SK-N-MC (cell line): ENCODE measurements at regions not wholly inside any gene's neighbourhood (a gene's known extent, or its start where the extent isn't known, plus 50 kb on each side); places are given as distances from the start of the nearest gene placed in this dataset.

ENCODE experiments used
- DNase-seq: peaks from one replicate; pipeline ENCODE4 v3.0.0-alpha.2; 2011; ENCODE audit warnings: low read depth, low spot score
- H3K27ac ChIP-seq: fragments of 200-600 bp; sonication (generic); 2 replicates; pipeline ENCODE4 v1.5.1; 2016; ENCODE audit warnings: mixed run types
- H3K36me3 ChIP-seq: fragments of 200-600 bp; sonication (generic); 2 replicates; pipeline ENCODE4 v1.6.1; 2017; ENCODE audit warnings: antibody characterized with exemption, low read length, mixed read lengths; ENCODE audit not compliant: insufficient read depth
- H3K4me3 ChIP-seq: fragments of 200-600 bp; sonication (generic); 2 replicates; pipeline ENCODE4 v1.5.1; 2016
- H3K9ac ChIP-seq: fragments of 200-600 bp; sonication (generic); 2 replicates; pipeline ENCODE4 v1.8.0; 2017; ENCODE audit warnings: mixed run types, mixed read lengths; ENCODE audit not compliant: insufficient read length
- H3K9me3 ChIP-seq: fragments of 200-600 bp; sonication (generic); 2 replicates; pipeline ENCODE4 v1.6.1; 2017; ENCODE audit warnings: low read depth, mild to moderate bottlenecking, antibody characterized with exemption, low read length, moderate library complexity, mixed read lengths
- EZH2 ChIP-seq: fragments of 200-600 bp; sonication (generic); IDR thresholded peaks from one replicate; pipeline ENCODE4 v1.6.1; 2017; ENCODE audit warnings: antibody characterized with exemption
- FOXP2 ChIP-seq: optimal IDR thresholded peaks from 2 replicates; pipeline ENCODE3; 2011; ENCODE audit warnings: mild to moderate bottlenecking, moderate library complexity; ENCODE audit not compliant: insufficient read depth; ENCODE audit errors: extremely low read length, control extremely low read depth
- POLR2AphosphoS5 ChIP-seq: IDR thresholded peaks from 2 replicates; pipeline ENCODE4 v1.6.1; 2012; ENCODE audit warnings: mild to moderate bottlenecking, low read depth, low read length, borderline replicate concordance

DNA sequence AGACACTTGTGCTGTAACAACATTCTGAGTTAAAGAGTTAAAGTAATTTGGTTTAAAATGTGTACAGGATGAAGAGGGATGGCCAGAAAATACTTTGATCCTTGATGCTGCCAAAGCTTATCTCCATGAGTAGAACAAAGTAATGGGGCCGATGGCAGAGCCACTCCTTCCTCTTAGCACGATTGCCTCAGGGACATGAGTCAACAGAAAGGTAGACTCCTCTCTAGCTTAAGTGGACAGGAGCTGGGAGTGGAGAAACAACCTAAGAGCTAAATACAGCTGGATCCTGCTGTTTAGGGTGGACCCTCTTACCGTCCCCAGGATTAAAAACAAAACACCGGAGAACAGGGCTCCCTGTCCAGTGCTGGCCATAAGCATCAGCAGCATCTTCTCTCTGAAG, 267.3 kb downstream of the IRX1 start:
- TF ChIP-seq FOXP2 (no peak), EZH2 (no peak), POLR2AphosphoS5 (no peak)
- DNase-seq, result no peak
- no peak overlapping the region for H3K27ac ChIP-seq
- H3K4me3 ChIP-seq, result no peak overlapping the region
- no peaks in the 10 kb centered on the region for H3K36me3 ChIP-seq
- H3K9ac ChIP-seq, result no peak overlapping the region
- no peaks in the 10 kb centered on the region for H3K9me3 ChIP-seq

- no peak for DNase-seq
- TF ChIP-seq FOXP2, result no peak
- TF ChIP-seq POLR2AphosphoS5, result no peak
- TF ChIP-seq EZH2, result no peak
- Histone ChIP-seq H3K36me3 (no peaks in the 10 kb centered on the region), H3K4me3 (no peak overlapping the region), H3K27ac (no peak overlapping the region), H3K9me3 (no peaks in the 10 kb centered on the region), H3K9ac (no peak overlapping the region)
These were observed 279.5 kb downstream of the IRX1 start for GRCh38 chr5:3875144-3875543.

DNA sequence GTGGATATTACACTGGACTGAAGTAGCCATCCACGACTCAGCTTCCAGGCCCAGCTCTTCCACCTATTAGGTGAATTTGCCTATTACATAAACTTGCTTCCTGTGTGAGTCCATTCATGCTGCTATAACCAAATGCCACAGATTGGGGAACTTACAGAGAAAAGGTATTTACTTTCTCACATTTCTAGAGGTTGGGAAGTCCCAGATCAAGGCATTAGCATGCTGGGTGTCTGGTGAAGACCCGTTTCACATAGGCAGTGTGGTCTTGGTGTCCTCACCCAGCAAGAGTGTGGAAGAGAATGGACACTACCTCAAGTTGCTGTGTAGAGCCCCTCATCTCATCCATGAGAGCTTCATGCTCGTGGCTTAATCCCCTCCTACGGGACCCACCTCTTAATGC, 282.6 kb downstream of the IRX1 start:
- no peak overlapping the region for H3K27ac ChIP-seq
- no peaks in the 10 kb centered on the region for H3K9me3 ChIP-seq
- no peaks in the 10 kb centered on the region for H3K36me3 ChIP-seq
- TF ChIP-seq POLR2AphosphoS5 (no peak), FOXP2 (no peak), EZH2 (no peak)
- H3K4me3 ChIP-seq, result no peak overlapping the region
- no peak for DNase-seq
- no peak overlapping the region for H3K9ac ChIP-seq

- Histone ChIP-seq H3K9me3 (no peaks in the 10 kb centered on the region), H3K27ac (no peak overlapping the region), H3K4me3 (no peak overlapping the region), H3K9ac (no peak overlapping the region), H3K36me3 (no peaks in the 10 kb centered on the region)
- DNase-seq, result no peak
- TF ChIP-seq POLR2AphosphoS5 (no peak), FOXP2 (no peak), EZH2 (no peak)
These were observed 287.4 kb downstream of the IRX1 start for GRCh38 chr5:3883040-3883439.

DNA sequence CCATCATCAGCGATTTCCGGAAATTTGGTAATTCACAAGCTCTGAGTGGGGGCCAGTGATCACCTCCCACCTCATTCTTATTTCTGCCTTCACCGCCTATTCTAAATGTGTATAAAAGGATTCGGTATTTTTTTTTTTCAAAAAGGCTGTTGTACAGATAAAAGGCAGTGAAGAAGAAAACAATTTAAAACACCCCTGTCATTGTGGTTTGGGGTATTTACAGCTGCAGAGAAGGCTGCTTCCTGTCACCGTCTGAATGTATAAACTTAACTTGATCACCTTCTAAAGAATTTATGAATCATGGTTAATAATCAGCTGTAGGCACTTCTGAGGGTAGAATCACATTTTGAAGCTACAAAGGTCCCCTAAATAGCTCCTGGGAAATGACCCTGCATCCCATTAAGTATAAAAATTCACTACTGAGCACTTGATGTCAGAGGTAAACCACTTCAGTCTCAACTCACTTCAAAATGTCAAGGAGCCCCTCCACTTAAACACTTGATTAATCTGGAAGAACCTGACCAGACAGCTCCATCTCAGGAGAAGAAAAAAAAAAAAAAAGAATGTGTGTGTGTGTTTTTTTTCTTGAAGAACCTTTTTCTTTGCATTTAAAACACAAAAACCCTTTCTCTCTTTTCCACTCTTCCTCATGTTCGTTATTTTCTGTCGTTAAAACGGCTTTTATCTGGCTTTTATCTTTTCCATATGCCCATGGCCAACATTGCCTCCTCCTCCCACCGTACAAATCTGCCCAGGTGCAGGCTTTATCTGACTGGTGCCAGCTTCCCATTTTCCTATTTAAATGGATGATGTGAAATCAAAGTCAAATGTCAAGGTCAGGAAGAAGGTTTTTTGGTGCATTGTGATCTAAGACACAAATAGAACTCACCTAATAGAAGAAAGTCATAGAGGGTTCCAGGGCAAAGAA, 291.2 kb downstream of the IRX1 start:
- DNase-seq, result no peak
- no peaks in the 10 kb centered on the region for H3K9me3 ChIP-seq
- no peaks in the 10 kb centered on the region for H3K36me3 ChIP-seq
- H3K4me3 ChIP-seq, result no peak overlapping the region
- TF ChIP-seq EZH2, result no peak
- no peak for TF ChIP-seq FOXP2
- TF ChIP-seq POLR2AphosphoS5, result no peak
- no peak overlapping the region for H3K9ac ChIP-seq
- no peak overlapping the region for H3K27ac ChIP-seq

DNA sequence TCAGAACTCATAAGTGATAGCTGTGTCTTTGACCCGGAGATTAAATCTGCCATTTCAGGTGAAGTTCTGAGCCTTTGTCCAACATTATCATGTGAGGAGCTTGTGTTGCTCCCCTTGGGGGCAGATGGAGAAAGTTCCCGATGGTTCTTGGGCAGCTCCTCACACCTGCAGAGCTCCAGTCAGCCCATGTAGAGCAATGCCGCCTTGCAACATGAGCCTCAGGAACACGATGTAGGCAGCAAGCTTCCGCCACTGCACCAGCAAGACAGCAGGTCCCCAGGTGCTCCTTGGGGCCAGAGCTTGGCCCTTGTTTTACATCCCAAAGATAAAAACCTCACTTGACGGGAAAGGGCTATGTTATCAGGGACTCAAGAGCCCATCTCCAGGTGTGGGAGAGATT, 292.7 kb downstream of the IRX1 start:
- Histone ChIP-seq H3K9me3 (no peaks in the 10 kb centered on the region), H3K36me3 (no peaks in the 10 kb centered on the region), H3K9ac (no peak overlapping the region), H3K4me3 (no peak overlapping the region), H3K27ac (no peak overlapping the region)
- TF ChIP-seq EZH2 (no peak), POLR2AphosphoS5 (no peak), FOXP2 (no peak)
- DNase-seq, result no peak

DNA sequence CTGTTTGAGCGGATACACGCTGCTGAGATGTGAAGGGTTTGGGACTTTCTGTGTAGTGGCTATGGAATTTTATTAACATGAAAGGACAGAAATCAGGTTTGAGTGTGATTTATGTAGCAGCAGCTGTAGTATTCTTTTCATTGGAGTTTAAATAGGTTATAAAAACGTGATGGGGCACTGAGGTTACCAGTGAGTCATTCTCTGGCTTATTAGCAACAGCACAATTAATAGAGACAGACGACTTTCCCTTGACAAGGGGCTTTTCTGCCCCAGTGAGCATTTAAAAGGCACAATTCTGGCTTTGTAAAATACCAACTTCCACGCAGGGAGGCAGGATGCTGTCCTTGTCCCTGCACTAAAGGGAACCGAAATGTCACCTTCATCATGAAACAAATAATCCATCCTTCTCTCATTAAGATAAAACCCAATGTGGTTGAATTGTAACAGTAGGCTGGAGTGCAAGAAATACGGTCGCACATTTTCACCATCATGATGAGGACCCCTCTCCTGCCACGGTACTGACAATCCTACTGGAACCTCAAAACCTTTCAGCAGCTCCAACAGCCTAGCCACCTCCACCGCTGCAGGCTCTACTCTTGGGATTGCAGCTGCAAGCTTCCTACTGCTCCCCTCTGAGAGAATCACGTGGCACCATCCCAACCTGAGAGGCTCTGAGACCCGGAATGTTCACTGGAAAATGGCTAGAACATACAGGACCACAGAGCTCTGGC, 293.9 kb downstream of the IRX1 start:
- no peak overlapping the region for H3K27ac ChIP-seq
- no peak overlapping the region for H3K9ac ChIP-seq
- no peak overlapping the region for H3K4me3 ChIP-seq
- H3K9me3 ChIP-seq, result no peaks in the 10 kb centered on the region
- no peaks in the 10 kb centered on the region for H3K36me3 ChIP-seq
- no peak for DNase-seq
- TF ChIP-seq FOXP2, result no peak

DNA sequence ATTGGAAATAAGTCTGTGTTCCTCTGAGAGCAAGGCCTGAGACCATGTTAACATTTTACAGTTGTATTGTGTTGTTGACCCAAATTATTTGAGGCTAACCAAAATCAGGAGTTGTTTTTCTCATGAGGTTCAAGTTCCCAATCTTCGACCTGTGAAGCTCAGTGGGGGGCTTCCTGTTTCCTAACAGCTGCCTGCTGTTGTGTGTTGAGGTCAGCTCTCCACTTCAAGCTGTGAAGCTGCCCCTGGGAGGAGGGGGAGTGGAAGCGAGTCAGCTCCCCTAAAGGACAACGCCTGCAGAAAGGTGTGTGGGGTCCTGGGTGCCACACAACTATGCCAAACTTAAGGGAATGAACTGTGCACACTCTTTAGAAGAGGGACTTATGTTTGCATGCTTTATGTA, 295.5 kb downstream of the IRX1 start:
- TF ChIP-seq FOXP2 (no peak), POLR2AphosphoS5 (no peak), EZH2 (no peak)
- no peak for DNase-seq
- H3K27ac ChIP-seq, result no peak overlapping the region
- H3K4me3 ChIP-seq, result no peak overlapping the region
- no peak overlapping the region for H3K9ac ChIP-seq
- H3K9me3 ChIP-seq, result no peaks in the 10 kb centered on the region
- H3K36me3 ChIP-seq, result no peaks in the 10 kb centered on the region
